ENCODE measurements at regions not wholly inside any gene's neighbourhood (a gene's known extent, or its start where the extent isn't known, plus 50 kb on each side); places are given as distances from the start of the nearest gene placed in this dataset.

DNA sequence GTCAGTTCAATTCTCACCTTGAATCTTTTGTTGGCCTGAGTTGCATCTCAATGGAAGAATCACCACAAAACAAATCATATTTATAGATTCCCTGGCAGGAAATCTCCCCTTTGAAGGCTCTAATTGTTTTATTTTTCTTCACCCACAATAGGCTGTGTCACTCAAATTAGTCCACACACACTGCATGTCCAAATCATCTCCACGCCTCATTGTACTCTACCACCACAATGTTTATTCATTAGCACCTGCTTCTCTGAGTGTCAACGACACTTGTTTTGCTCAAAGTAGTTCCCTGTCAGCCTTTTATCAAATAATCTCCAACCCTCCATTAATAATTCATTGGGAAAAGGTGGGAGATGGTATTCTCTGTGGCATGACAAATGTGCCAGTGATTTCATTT, 164.3 kb downstream of the ABCC12 start:
- Mint-ChIP-seq H3K4me3 (ENCODE audit: unreplicated experiment) (no peak overlapping the region), H3K27me3 (ENCODE audit: unreplicated experiment) (peaks cover 2% of the 10 kb centered on the region), H3K9me3 (ENCODE audit: unreplicated experiment) (no peaks in the 10 kb centered on the region), H3K27ac (ENCODE audit: unreplicated experiment) (no peak overlapping the region), H3K4me1 (ENCODE audit: unreplicated experiment) (no peaks in the 10 kb centered on the region), H3K36me3 (ENCODE audit: low read depth, unreplicated experiment) (no peaks in the 10 kb centered on the region)
- no peak for DNase-seq (ENCODE audit: low spot score)
- TF ChIP-seq, protein P1, sequence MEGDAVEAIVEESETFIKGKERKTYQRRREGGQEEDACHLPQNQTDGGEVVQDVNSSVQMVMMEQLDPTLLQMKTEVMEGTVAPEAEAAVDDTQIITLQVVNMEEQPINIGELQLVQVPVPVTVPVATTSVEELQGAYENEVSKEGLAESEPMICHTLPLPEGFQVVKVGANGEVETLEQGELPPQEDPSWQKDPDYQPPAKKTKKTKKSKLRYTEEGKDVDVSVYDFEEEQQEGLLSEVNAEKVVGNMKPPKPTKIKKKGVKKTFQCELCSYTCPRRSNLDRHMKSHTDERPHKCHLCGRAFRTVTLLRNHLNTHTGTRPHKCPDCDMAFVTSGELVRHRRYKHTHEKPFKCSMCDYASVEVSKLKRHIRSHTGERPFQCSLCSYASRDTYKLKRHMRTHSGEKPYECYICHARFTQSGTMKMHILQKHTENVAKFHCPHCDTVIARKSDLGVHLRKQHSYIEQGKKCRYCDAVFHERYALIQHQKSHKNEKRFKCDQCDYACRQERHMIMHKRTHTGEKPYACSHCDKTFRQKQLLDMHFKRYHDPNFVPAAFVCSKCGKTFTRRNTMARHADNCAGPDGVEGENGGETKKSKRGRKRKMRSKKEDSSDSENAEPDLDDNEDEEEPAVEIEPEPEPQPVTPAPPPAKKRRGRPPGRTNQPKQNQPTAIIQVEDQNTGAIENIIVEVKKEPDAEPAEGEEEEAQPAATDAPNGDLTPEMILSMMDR (IDR thresholded peaks at IDR 0.05; ENCODE audit: unreplicated experiment): no peak

DNA sequence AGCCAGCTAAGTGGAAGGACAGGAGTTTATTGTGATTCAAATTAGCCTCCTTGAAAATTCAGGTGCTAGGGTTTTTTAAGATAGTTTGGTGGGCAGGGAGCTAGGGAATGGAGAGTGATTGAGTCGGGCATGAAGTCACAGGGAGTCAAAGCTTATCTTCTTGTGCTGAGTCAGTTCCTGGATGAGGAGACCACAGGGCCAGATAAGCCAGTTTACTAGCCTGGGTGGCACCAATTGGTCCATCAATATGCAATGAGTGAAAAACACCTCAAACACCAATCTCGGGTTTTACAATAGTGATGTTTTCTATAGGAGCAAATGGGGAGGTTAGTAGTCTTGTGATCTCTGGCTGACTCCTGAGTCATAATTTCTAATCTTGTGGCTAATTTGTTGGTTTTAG, 165.1 kb downstream of the ABCC12 start:
- TF ChIP-seq, protein P1 (IDR thresholded peaks at IDR 0.05; ENCODE audit: unreplicated experiment): no peak
- Mint-ChIP-seq H3K4me3 (ENCODE audit: unreplicated experiment) (no peak overlapping the region), H3K27ac (ENCODE audit: unreplicated experiment) (no peak overlapping the region), H3K27me3 (ENCODE audit: unreplicated experiment) (peaks cover 2% of the 10 kb centered on the region), H3K9me3 (ENCODE audit: unreplicated experiment) (no peaks in the 10 kb centered on the region), H3K4me1 (ENCODE audit: unreplicated experiment) (peaks cover 5% of the 10 kb centered on the region), H3K36me3 (ENCODE audit: low read depth, unreplicated experiment) (no peaks in the 10 kb centered on the region)
- DNase-seq (ENCODE audit: low spot score): no peak

DNA sequence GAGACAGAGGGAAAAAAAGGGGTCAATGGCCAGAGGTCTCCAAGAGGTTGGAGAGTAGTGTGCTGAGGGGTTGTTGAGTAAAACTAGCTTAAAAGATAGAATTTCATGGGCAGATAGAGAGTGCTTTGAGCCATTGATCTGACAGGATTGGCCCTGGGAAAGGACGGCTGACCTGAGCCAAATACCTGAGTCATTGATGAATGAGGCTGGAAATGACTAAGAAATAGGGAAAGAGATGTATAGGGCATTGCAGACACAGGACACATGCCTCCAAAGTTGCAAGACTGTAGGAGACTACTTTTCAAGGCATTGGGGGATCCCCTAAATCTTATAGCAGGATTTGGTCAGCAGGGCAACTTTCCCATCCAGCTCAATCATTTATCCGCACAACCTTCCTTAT, 168.7 kb downstream of the ABCC12 start:
- TF ChIP-seq, protein P1 (IDR thresholded peaks at IDR 0.05; ENCODE audit: unreplicated experiment): no peak
- Mint-ChIP-seq H3K4me1 (ENCODE audit: unreplicated experiment) (peaks cover 16% of the 10 kb centered on the region), H3K27ac (ENCODE audit: unreplicated experiment) (no peak overlapping the region), H3K9me3 (ENCODE audit: unreplicated experiment) (no peaks in the 10 kb centered on the region), H3K27me3 (ENCODE audit: unreplicated experiment) (peaks cover 3% of the 10 kb centered on the region), H3K36me3 (ENCODE audit: low read depth, unreplicated experiment) (no peaks in the 10 kb centered on the region), H3K4me3 (ENCODE audit: unreplicated experiment) (no peak overlapping the region)
- no peak for DNase-seq (ENCODE audit: low spot score)

DNA sequence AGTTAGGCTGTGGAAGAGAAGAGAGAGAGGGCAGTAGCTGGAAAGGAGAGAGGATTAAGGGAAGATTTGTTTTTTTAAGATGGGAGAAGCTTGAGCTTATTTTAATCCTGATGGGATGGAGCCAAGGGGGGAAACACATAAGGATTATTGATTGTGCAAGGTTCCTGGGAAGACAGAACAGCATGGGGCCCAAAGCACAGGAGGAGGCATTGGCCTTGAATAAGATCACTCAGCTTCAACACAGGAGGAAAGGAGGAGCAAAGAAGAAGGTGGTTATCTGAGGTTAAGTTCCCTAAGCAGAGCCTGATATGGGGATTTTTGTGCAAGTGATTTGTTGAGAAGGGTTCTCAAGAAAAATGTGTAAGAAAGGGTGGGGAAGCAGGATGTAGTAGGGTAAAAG, 169.8 kb downstream of the ABCC12 start:
- Mint-ChIP-seq H3K4me1 (ENCODE audit: unreplicated experiment) (peaks cover 16% of the 10 kb centered on the region), H3K9me3 (ENCODE audit: unreplicated experiment) (no peaks in the 10 kb centered on the region), H3K4me3 (ENCODE audit: unreplicated experiment) (no peak overlapping the region), H3K27me3 (ENCODE audit: unreplicated experiment) (peaks cover 3% of the 10 kb centered on the region), H3K27ac (ENCODE audit: unreplicated experiment) (no peak overlapping the region), H3K36me3 (ENCODE audit: low read depth, unreplicated experiment) (no peaks in the 10 kb centered on the region)
- TF ChIP-seq, protein P1 (IDR thresholded peaks at IDR 0.05; ENCODE audit: unreplicated experiment): no peak
- DNase-seq (ENCODE audit: low spot score): no peak

DNA sequence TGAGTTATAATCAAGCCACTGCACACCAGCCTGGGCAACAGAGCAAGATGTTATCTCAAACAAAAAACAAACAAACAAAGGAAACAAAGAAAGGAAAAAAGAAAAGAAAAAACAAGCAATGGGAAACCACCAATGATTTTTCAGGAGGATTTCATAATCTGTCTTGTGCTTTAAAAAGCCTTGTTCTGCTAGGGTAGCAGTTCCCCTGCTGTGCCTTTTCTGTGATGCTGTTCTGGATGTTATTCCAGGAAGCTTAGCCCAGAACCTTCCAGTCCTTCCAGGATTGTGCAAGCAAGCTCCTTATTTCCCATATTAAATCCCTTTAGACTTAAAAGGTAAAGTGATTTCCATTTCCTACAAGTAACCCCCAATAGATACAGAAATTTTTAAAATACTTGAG, 171.1 kb downstream of the ABCC12 start:
- peaks cover 16% of the 10 kb centered on the region for H3K4me1 Mint-ChIP-seq (ENCODE audit: unreplicated experiment)
- H3K27ac Mint-ChIP-seq (ENCODE audit: unreplicated experiment): no peak overlapping the region
- TF ChIP-seq, protein P1 (IDR thresholded peaks at IDR 0.05; ENCODE audit: unreplicated experiment): no peak
- no peaks in the 10 kb centered on the region for H3K9me3 Mint-ChIP-seq (ENCODE audit: unreplicated experiment)
- no peak for DNase-seq (ENCODE audit: low spot score)
- peaks cover 1% of the 10 kb centered on the region for H3K27me3 Mint-ChIP-seq (ENCODE audit: unreplicated experiment)
- no peaks in the 10 kb centered on the region for H3K36me3 Mint-ChIP-seq (ENCODE audit: low read depth, unreplicated experiment)
- H3K4me3 Mint-ChIP-seq (ENCODE audit: unreplicated experiment): no peak overlapping the region
